HepG2 (cell line): ENCODE measurements at regions not wholly inside any gene's neighbourhood (a gene's known extent, or its start where the extent isn't known, plus 50 kb on each side); places are given as distances from the start of the nearest gene placed in this dataset.

Source experiments
- ATAC-seq: fragments of 200-7000 bp; cut with Tn5 transposase; 3 replicates; pipeline ENCODE4 v1.9.1; 2020; ENCODE audit warnings: mild to moderate bottlenecking, moderate library complexity
- BruUV-seq: library from RNA; stranded (reverse); fragments of 400-500 nt; replicated peaks from 2 replicates; lab custom pipeline; 2021; lab: Mats Ljungman, UMichigan
- CTCF ChIA-PET: fragments of 300-600 bp; formaldehyde crosslinking; extraction: SDS; loops from one replicate; lab custom pipeline; 2021; ENCODE audit warnings: low total read pairs, inconsistent platforms, low intra/inter-chr PET ratio; lab: Yijun Ruan, JAX
- POLR2A ChIA-PET: fragments of 350-600 bp; sonication (Branson Sonifier 250); formaldehyde crosslinking; loops from one replicate; lab custom pipeline; 2020; ENCODE audit warnings: antibody characterized with exemption, inconsistent platforms; lab: Yijun Ruan, JAX
- DNase-seq: peaks from one replicate; pipeline ENCODE4 v3.0.0-alpha.2; 2015; ENCODE audit warnings: low spot score
- FAIRE-seq: peaks from 3 replicates; lab custom pipeline; 2011; peaks lifted over from hg19 to GRCh38; lab: Jason Lieb, UNC
- H2AFZ ChIP-seq: one replicate; pipeline ENCODE4 v1.6.1; 2011; ENCODE audit warnings: low read length, inconsistent platforms
- H3K27ac ChIP-seq: fragments of 300-600 bp; 3 replicates; pipeline ENCODE4 v1.8.0; 2011; ENCODE audit warnings: mixed run types, mild to moderate bottlenecking, mixed read lengths, low read length, inconsistent platforms; ENCODE audit not compliant: insufficient read depth; ENCODE audit errors: extremely low read length
- H3K27me3 ChIP-seq, 2 experiments: fragments of 200-600 bp in 1 of 2; 2 replicates in 1 of 2; 3 replicates in 1 of 2; pipeline versions ENCODE4 v1.6.0 to v1.8.0; 2011; ENCODE audit warnings: low read length in 2 of 2, mild to moderate bottlenecking in 2 of 2, moderate library complexity in 2 of 2, inconsistent platforms in 1 of 2; ENCODE audit not compliant: insufficient read depth in 2 of 2, control insufficient read depth in 1 of 2
- H3K36me3 ChIP-seq, 2 experiments: fragments of 200-600 bp in 1 of 2; replicated peaks in 1 of 2; 2 replicates in 1 of 2; 3 replicates in 1 of 2; pipeline versions ENCODE4 v1.5.1 to v1.8.0; 2011; ENCODE audit warnings: low read length in 2 of 2, inconsistent platforms in 1 of 2; ENCODE audit not compliant: insufficient read depth in 2 of 2, control insufficient read depth in 1 of 2
- H3K4me1 ChIP-seq: 2 replicates; pipeline ENCODE4 v1.5.1; 2012; ENCODE audit warnings: low read length, inconsistent platforms; ENCODE audit not compliant: insufficient read depth
- H3K4me2 ChIP-seq: 2 replicates; pipeline ENCODE4 v1.6.0; 2011; ENCODE audit warnings: low read depth, low read length, inconsistent platforms
- H3K4me3 ChIP-seq, 3 experiments: fragments of 200-600 bp in 1 of 3; sonication (generic), shearing (Covaris generic) in 1 of 3; replicated peaks in 1 of 3; 2 replicates each; pipeline ENCODE4 v1.5.1; 2011 to 2016; ENCODE audit warnings: low read length in 3 of 3, inconsistent platforms in 2 of 3, low read depth in 2 of 3, mild to moderate bottlenecking in 2 of 3, control low read depth in 1 of 3, mixed read lengths in 1 of 3; ENCODE audit not compliant: insufficient read depth in 1 of 3
- H3K79me2 ChIP-seq: one replicate; pipeline ENCODE4 v1.6.1; 2011; ENCODE audit warnings: low read length, inconsistent platforms; ENCODE audit not compliant: insufficient read depth
- H3K9ac ChIP-seq: 2 replicates; pipeline ENCODE4 v1.6.0; 2011; ENCODE audit warnings: mild to moderate bottlenecking, low read depth, low read length, inconsistent platforms; ENCODE audit not compliant: insufficient read depth
- H3K9me3 ChIP-seq: 2 replicates; pipeline ENCODE4 v1.5.1; 2012; ENCODE audit warnings: mild to moderate bottlenecking, low read length
- H4K20me1 ChIP-seq: 2 replicates; pipeline ENCODE4 v1.6.0; 2011; ENCODE audit warnings: inconsistent platforms, mild to moderate bottlenecking, low read length, moderate library complexity; ENCODE audit not compliant: insufficient read depth
- ATF1 ChIP-seq: IDR thresholded peaks from 2 replicates; pipeline ENCODE4 v1.6.1; 2016; ENCODE audit warnings: mild to moderate bottlenecking, control low read depth
- MAZ ChIP-seq, 2 experiments: sonication (generic) in 1 of 2; formaldehyde crosslinking in 1 of 2; IDR thresholded peaks; 2 replicates each; pipeline versions ENCODE4 v1.5.0 to v1.6.1; 2012 to 2020; ENCODE audit warnings: low read depth in 2 of 2, mild to moderate bottlenecking in 2 of 2, borderline replicate concordance in 1 of 2, improper control_type of control experiment in 1 of 2, low read length in 1 of 2, missing genetic modification reagents in 1 of 2, moderate library complexity in 1 of 2
- PLRG1 ChIP-seq: fragments of 450-650 bp; conservative IDR thresholded peaks from 2 replicates; pipeline ENCODE4 v1.6.1; 2016
- TBP ChIP-seq: sonication (generic); formaldehyde crosslinking; IDR thresholded peaks from 2 replicates; pipeline ENCODE4 v1.5.0; 2020; ENCODE audit warnings: missing genetic modification reagents
- TEAD2 ChIP-seq: sonication (generic); formaldehyde crosslinking; IDR thresholded peaks from 2 replicates; pipeline ENCODE4 v1.9.0; 2021; ENCODE audit warnings: missing genetic modification reagents
- ZKSCAN1 ChIP-seq: fragments of 150-350 bp; IDR thresholded peaks from 2 replicates; pipeline ENCODE4 v1.6.1; 2014; ENCODE audit warnings: low read length
- ZNF34 ChIP-seq: sonication (generic); formaldehyde crosslinking; IDR thresholded peaks from 2 replicates; pipeline ENCODE4 v1.4.0; 2020; ENCODE audit warnings: mild to moderate bottlenecking, missing genetic modification reagents, borderline replicate concordance
- ZNF552 ChIP-seq: sonication (generic); formaldehyde crosslinking; IDR thresholded peaks from 2 replicates; pipeline ENCODE4 v1.9.0; 2022; ENCODE audit warnings: missing genetic modification reagents, mild to moderate bottlenecking, borderline replicate concordance
- ZNF841 ChIP-seq: sonication (generic); formaldehyde crosslinking; IDR thresholded peaks from 2 replicates; pipeline ENCODE4 v1.8.1; 2023; ENCODE audit warnings: missing genetic modification reagents, borderline replicate concordance
- ZNF891 ChIP-seq: sonication (generic); formaldehyde crosslinking; IDR thresholded peaks from 2 replicates; pipeline ENCODE4 v1.5.0; 2020; ENCODE audit warnings: mild to moderate bottlenecking, missing genetic modification reagents
- ZSCAN22 ChIP-seq: sonication (generic); formaldehyde crosslinking; IDR thresholded peaks from 2 replicates; pipeline ENCODE4 v1.4.0; 2020; ENCODE audit warnings: mild to moderate bottlenecking, missing genetic modification reagents
- WGBS: methylation state at CpG from one replicate; pipeline ENCODE4 v1.1.6; 2017; ENCODE audit warnings: low lambda C conversion rate; 5-methylcytosine and 5-hydroxymethylcytosine counted together
- in situ Hi-C: cut with HindIII; loops from 2 replicates; pipeline ENCODE4 v1.10.0; 2017; ENCODE audit warnings: low pct_unique_long_range_greater_than_20kb; ENCODE audit not compliant: extremely low pct_ligation_motif_present
- intact Hi-C: fragments of 100-400 bp; cut with micrococcal nuclease; formaldehyde crosslinking; loops from one replicate; pipeline ENCODE4 v1.10.0; 2022; ENCODE audit not compliant: unreplicated experiment
- TF ChIP-seq, protein P1 (sequence below): sonication (generic); formaldehyde crosslinking; conservative IDR thresholded peaks from 2 replicates; pipeline ENCODE4 v1.5.0; 2020; ENCODE audit warnings: missing genetic modification reagents
- TF ChIP-seq, protein P2 (sequence below): sonication (generic); formaldehyde crosslinking; conservative IDR thresholded peaks from 2 replicates; pipeline ENCODE4 v1.8.0; 2022; ENCODE audit warnings: missing genetic modification reagents
- TF ChIP-seq, protein P3 (sequence below): sonication (generic); formaldehyde crosslinking; IDR thresholded peaks from 2 replicates; pipeline ENCODE4 v1.4.0; 2020; ENCODE audit warnings: mild to moderate bottlenecking, missing genetic modification reagents

DNA sequence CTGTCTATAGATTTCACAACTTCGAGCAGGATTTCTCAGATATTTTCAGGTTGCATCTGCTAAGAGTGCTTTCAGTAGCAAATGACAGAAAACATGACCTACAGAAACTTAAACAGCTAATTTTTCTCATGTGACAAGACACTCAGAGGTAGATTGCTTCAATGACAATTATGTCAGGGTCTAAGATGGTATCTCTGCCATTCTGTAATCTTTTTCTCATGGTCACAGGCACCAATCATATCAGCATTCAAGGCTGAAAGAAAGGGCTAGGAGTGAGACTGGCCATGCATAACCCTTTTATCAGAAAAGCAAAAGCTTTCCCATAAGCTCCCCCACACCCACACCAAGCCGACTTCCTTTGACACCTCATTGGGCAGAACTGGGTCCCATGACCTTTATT, 450.5 kb upstream of the FAR2 start:
- DNase-seq (no peak), FAIRE-seq (no peak), ATAC-seq (no peak)
- H2AFZ ChIP-seq: no peak overlapping the region
- POLR2A ChIA-PET: no interaction called here
- H3K4me2 ChIP-seq: no peak overlapping the region
- no peaks in the 10 kb centered on the region for H3K79me2 ChIP-seq
- H4K20me1 ChIP-seq: no peaks in the 10 kb centered on the region
- CTCF ChIA-PET: no interaction called here
- no peaks in the 10 kb centered on the region; the same call in 1 of the 2 replicates for H3K9me3 ChIP-seq
- no peaks in the 10 kb centered on the region for H3K4me1 ChIP-seq
- no peaks in the 10 kb centered on the region for H3K27me3 ChIP-seq
- intact Hi-C loops (no loop called here), in situ Hi-C loops (no loop called here)
- H3K4me3 ChIP-seq: no peak overlapping the region
- 0% methylated on average over 2 of the region's 2 CpGs for WGBS
- no peaks in the 10 kb centered on the region for H3K36me3 ChIP-seq
- no TSS peak for BruUV-seq
- no peak overlapping the region for H3K27ac ChIP-seq
- H3K9ac ChIP-seq: no peak overlapping the region
- TF ChIP-seq ZSCAN22 (no peak), ATF1 (CRISPR knock-in tag) (no peak), ZKSCAN1 (no peak), PLRG1 (no peak), ZNF34 (CRISPR knock-in tag) (no peak), ZNF891 (no peak), MAZ (IDR thresholded peaks at IDR 0.05; ENCODE audit: borderline replicate concordance, low read depth, low read length) (no peak), MAZ (CRISPR knock-in tag; IDR thresholded peaks at IDR 0.05; ENCODE audit: low read depth) (no peak), TEAD2 (CRISPR knock-in tag) (no peak), ZNF841 (no peak), ZNF552 (CRISPR knock-in tag) (no peak), TBP (CRISPR knock-in tag) (no peak)
- TF ChIP-seq, protein P1, sequence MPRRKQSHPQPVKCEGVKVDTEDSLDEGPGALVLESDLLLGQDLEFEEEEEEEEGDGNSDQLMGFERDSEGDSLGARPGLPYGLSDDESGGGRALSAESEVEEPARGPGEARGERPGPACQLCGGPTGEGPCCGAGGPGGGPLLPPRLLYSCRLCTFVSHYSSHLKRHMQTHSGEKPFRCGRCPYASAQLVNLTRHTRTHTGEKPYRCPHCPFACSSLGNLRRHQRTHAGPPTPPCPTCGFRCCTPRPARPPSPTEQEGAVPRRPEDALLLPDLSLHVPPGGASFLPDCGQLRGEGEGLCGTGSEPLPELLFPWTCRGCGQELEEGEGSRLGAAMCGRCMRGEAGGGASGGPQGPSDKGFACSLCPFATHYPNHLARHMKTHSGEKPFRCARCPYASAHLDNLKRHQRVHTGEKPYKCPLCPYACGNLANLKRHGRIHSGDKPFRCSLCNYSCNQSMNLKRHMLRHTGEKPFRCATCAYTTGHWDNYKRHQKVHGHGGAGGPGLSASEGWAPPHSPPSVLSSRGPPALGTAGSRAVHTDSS (CRISPR knock-in tag): no peak
- TF ChIP-seq, protein P2, sequence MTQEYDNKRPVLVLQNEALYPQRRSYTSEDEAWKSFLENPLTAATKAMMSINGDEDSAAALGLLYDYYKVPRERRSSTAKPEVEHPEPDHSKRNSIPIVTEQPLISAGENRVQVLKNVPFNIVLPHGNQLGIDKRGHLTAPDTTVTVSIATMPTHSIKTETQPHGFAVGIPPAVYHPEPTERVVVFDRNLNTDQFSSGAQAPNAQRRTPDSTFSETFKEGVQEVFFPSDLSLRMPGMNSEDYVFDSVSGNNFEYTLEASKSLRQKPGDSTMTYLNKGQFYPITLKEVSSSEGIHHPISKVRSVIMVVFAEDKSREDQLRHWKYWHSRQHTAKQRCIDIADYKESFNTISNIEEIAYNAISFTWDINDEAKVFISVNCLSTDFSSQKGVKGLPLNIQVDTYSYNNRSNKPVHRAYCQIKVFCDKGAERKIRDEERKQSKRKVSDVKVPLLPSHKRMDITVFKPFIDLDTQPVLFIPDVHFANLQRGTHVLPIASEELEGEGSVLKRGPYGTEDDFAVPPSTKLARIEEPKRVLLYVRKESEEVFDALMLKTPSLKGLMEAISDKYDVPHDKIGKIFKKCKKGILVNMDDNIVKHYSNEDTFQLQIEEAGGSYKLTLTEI: no peak
- TF ChIP-seq, protein P3, sequence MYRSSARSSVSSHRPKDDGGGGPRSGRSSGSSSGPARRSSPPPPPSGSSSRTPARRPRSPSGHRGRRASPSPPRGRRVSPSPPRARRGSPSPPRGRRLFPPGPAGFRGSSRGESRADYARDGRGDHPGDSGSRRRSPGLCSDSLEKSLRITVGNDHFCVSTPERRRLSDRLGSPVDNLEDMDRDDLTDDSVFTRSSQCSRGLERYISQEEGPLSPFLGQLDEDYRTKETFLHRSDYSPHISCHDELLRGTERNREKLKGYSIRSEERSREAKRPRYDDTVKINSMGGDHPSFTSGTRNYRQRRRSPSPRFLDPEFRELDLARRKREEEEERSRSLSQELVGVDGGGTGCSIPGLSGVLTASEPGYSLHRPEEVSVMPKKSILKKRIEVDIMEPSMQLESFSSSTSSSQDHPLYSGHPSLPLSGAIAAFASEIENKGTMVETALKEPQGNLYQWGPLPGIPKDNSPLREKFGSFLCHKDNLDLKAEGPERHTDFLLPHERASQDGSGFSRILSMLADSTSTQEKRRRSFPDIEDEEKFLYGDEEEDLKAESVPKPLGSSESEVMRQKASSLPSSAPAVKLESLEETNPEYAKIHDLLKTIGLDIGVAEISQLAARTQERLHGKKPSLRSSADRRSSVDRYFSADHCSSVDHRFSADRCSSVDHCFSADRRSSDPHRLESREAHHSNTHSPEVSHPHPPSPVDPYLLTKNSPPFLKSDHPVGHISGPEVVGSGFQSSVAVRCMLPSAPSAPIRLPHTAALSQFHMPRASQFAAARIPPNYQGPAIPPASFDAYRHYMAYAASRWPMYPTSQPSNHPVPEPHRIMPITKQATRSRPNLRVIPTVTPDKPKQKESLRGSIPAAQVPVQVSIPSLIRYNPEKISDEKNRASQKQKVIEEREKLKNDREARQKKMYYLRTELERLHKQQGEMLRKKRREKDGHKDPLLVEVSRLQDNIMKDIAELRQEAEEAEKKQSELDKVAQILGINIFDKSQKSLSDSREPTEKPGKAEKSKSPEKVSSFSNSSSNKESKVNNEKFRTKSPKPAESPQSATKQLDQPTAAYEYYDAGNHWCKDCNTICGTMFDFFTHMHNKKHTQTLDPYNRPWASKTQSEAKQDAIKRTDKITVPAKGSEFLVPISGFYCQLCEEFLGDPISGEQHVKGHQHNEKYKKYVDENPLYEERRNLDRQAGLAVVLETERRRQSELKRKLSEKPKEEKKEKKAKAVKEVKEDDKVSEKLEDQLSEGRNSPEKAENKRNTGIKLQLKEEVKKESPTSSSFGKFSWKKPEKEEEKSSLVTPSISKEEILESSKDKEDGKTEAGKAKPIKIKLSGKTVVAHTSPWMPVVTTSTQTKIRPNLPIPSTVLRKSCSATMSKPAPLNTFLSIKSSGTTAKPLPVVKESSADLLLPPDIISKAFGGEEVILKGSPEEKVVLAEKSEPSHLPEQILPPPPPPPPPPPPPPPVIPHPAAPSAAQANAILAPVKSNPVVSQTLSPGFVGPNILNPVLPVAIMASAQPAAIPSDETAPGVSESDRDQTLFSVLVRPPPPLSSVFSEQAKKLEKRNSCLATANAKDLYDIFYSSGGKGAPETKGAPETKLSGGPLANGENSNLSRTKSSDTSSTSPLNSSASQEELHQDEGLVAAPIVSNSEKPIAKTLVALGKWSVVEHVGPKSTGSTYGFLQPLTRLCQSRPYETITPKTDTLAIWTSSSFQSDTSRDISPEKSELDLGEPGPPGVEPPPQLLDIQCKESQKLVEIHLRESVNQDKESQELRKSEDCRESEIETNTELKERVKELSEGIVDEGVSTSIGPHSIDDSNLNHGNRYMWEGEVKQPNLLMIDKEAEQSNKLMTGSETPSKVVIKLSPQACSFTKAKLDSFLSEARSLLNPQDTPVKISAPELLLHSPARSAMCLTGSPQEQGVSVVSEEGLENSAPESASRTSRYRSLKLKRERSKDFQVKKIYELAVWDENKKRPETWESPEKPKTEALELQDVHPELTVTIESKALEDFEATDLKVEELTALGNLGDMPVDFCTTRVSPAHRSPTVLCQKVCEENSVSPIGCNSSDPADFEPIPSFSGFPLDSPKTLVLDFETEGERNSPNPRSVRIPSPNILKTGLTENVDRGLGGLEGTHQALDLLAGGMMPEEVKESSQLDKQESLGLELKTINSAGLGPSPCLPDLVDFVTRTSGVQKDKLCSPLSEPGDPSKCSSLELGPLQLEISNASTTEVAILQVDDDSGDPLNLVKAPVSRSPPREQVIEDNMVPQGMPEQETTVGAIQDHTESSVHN (CRISPR knock-in tag): no peak
